ENCODE measurements at regions not wholly inside any gene's neighbourhood (a gene's known extent, or its start where the extent isn't known, plus 50 kb on each side); places are given as distances from the start of the nearest gene placed in this dataset.

DNA sequence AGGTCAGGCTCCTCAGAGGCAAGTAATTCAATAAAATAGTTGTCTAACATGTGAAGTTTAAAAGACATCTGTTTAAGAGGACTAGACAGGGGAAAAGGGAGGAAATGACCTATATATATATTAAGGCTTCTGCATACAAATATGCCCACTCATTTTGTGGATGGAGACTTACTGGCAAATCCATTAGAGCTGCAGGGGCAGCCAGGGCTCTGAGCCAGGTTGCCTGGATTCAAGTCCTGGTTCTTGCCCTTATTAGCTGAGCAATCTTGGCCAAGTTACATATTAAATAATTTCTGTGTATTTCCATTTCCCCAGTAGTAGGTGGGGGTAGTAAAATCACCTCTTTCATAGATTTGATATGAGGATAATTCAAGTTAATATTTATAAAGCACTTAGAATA is 287.0 kb upstream of the RIMS1 start:
- Histone ChIP-seq H3K27ac (no peak overlapping the region), H3K9me3 (ENCODE audit: low read depth, low read length) (no peaks in the 10 kb centered on the region), H3K36me3 (ENCODE audit: insufficient read depth, low read length) (no peaks in the 10 kb centered on the region), H3K9ac (ENCODE audit: insufficient read length) (no peak overlapping the region), H3K4me3 (no peak overlapping the region)
- TF ChIP-seq FOXP2 (optimal IDR thresholded peaks at IDR 0.05; ENCODE audit: control extremely low read depth, extremely low read length, insufficient read depth) (no peak), EZH2 (IDR thresholded peaks at IDR 0.05) (no peak)
- DNase-seq (ENCODE audit: low read depth, low spot score), result no peak

DNA sequence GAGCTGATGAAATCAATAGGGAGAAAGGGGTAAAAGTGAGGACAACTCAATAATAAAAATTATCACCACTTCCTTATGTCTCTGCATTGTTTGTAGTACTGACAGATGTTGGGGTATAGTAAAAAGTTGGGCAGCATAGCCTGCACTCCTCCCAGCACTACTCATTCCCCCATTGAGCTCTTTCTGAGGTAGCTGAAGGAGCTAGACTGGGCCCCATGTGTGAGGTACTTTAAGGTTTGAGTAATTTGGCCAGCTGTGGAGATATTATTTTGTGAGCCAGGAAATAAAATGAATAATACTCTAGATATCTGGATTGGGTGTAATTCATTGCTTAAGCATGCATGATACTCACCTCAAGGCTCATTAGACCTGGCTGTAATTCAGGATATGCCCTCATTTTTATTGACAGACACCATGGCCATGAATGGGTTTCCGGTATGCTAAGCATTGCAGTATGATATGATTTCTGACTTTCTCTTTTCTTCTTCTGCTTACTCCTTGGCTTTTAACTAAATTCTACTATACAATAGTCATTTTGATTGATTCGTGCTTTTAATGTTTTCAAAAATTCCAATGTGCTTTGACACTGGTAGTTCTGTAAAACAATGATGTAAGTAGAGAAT is 283.9 kb upstream of the RIMS1 start:
- TF ChIP-seq FOXP2 (optimal IDR thresholded peaks at IDR 0.05; ENCODE audit: control extremely low read depth, extremely low read length, insufficient read depth) (no peak), POLR2AphosphoS5 (IDR thresholded peaks at IDR 0.05; ENCODE audit: borderline replicate concordance, low read depth, low read length) (no peak), EZH2 (IDR thresholded peaks at IDR 0.05) (no peak)

DNA sequence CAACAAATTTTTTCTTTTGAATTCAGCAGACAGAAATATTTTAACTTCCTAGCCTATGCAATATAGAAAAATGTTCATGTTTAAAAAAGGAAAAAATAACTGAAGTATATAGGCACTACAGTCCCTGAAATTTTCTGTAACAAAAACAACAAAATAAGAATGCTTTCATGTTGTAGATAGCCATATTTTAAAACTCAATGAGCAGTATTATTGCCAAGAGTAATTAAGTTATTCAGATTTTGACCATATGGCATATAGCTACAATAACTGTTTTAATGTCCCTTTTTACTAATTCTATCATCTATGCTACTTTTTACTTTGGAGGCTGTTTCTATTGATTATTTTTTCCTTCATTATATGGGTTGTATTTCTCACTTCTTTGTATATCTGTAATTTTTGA is 283.3 kb upstream of the RIMS1 start:
- Histone ChIP-seq H3K36me3 (ENCODE audit: insufficient read depth, low read length) (no peaks in the 10 kb centered on the region), H3K9me3 (ENCODE audit: low read depth, low read length) (no peaks in the 10 kb centered on the region), H3K27ac (no peak overlapping the region), H3K4me3 (no peak overlapping the region), H3K9ac (ENCODE audit: insufficient read length) (no peak overlapping the region)
- DNase-seq (ENCODE audit: low read depth, low spot score), result no peak
- TF ChIP-seq POLR2AphosphoS5 (IDR thresholded peaks at IDR 0.05; ENCODE audit: borderline replicate concordance, low read depth, low read length) (no peak), EZH2 (IDR thresholded peaks at IDR 0.05) (no peak), FOXP2 (optimal IDR thresholded peaks at IDR 0.05; ENCODE audit: control extremely low read depth, extremely low read length, insufficient read depth) (no peak)

More for the DNA sequence above, 283.9 kb upstream of the RIMS1 start:
- Histone ChIP-seq H3K9me3 (ENCODE audit: low read depth, low read length) (no peaks in the 10 kb centered on the region), H3K4me3 (no peak overlapping the region), H3K9ac (ENCODE audit: insufficient read length) (no peak overlapping the region), H3K27ac (no peak overlapping the region), H3K36me3 (ENCODE audit: insufficient read depth, low read length) (no peaks in the 10 kb centered on the region)
- no peak for DNase-seq (ENCODE audit: low read depth, low spot score)

DNA sequence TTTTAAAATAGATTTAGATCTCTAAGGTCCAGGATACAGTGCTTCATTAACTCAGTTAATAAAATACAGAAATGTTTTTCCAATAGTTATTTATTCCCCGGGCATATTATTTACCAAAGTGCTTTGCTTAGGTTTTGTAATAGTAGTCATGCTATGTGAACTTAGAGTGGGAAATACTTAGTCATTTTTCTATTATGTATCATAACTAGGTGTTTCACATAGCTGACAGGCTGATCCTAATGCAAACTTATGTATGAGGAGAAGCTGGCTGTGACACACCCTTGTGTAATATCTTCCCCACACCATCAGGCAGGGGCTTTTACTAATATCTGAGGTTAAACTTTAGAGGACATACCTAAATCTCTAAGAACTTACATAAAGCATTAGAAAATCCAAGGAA is 277.7 kb upstream of the RIMS1 start:
- DNase-seq (ENCODE audit: low read depth, low spot score), result no peak
- no peak overlapping the region for H3K9ac ChIP-seq (ENCODE audit: insufficient read length)
- no peak overlapping the region for H3K27ac ChIP-seq
- TF ChIP-seq EZH2 (IDR thresholded peaks at IDR 0.05), result no peak
- no peak for TF ChIP-seq FOXP2 (optimal IDR thresholded peaks at IDR 0.05; ENCODE audit: control extremely low read depth, extremely low read length, insufficient read depth)
- no peak for TF ChIP-seq POLR2AphosphoS5 (IDR thresholded peaks at IDR 0.05; ENCODE audit: borderline replicate concordance, low read depth, low read length)
- H3K4me3 ChIP-seq, result no peak overlapping the region
- H3K36me3 ChIP-seq (ENCODE audit: insufficient read depth, low read length), result no peaks in the 10 kb centered on the region
- no peaks in the 10 kb centered on the region for H3K9me3 ChIP-seq (ENCODE audit: low read depth, low read length)

DNA sequence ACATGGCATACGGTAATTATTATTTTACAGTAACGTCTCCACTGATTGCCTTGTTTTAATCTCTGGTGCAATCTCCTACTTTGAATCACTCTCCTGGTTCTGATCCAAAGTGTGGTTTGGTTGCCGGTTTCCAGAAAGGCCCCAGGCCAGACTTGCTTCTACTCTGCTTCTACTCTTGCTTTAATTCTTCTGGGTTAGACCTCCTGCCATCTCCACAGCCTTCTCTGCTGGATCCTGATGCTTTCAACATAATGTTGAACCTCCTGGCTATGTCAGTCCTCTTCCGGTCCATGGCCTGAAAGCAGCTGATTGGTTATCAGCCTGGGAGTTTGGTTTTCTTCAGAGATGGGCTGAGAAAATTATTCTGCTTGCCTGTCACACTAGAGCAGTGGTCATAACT is 266.5 kb upstream of the RIMS1 start:
- no peaks in the 10 kb centered on the region for H3K9me3 ChIP-seq (ENCODE audit: low read depth, low read length)
- no peak overlapping the region for H3K4me3 ChIP-seq
- no peak overlapping the region for H3K27ac ChIP-seq
- TF ChIP-seq FOXP2 (optimal IDR thresholded peaks at IDR 0.05; ENCODE audit: control extremely low read depth, extremely low read length, insufficient read depth) (no peak), EZH2 (IDR thresholded peaks at IDR 0.05) (no peak), POLR2AphosphoS5 (IDR thresholded peaks at IDR 0.05; ENCODE audit: borderline replicate concordance, low read depth, low read length) (no peak)
- no peak overlapping the region for H3K9ac ChIP-seq (ENCODE audit: insufficient read length)
- no peaks in the 10 kb centered on the region for H3K36me3 ChIP-seq (ENCODE audit: insufficient read depth, low read length)
- DNase-seq (ENCODE audit: low read depth, low spot score), result no peak

DNA sequence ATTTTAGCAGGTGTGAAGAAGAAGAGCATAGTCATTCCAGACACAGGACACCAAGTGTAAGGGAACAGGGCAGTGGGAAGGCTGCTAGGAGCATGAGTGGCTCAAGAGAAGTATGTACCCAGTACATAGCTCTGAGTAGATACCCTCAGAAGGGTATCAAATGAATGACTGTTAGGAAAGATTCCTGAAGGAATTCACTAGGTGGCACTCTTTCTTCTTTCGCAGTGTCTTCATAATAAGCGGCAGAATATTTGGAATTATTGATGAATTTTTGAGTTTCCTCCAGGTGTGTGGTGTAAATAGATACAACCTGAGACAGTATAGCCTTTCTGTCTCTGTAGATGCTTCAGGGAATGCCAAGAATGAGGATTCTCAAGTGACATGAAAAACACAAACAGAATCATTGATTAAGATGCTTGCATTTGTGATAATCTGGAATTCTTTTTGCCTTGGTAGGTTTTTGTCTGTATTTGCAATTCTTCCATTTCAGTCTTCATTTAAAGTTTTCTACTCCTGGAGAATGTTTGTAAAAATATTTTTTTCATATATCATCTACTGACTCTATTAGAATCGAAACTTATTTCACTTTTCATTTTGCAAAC is 264.3 kb upstream of the RIMS1 start:
- TF ChIP-seq POLR2AphosphoS5 (IDR thresholded peaks at IDR 0.05; ENCODE audit: borderline replicate concordance, low read depth, low read length) (no peak), EZH2 (IDR thresholded peaks at IDR 0.05) (no peak), FOXP2 (optimal IDR thresholded peaks at IDR 0.05; ENCODE audit: control extremely low read depth, extremely low read length, insufficient read depth) (no peak)
- Histone ChIP-seq H3K27ac (no peak overlapping the region), H3K9ac (ENCODE audit: insufficient read length) (no peak overlapping the region), H3K4me3 (no peak overlapping the region), H3K9me3 (ENCODE audit: low read depth, low read length) (no peaks in the 10 kb centered on the region), H3K36me3 (ENCODE audit: insufficient read depth, low read length) (no peaks in the 10 kb centered on the region)
- no peak for DNase-seq (ENCODE audit: low read depth, low spot score)

DNA sequence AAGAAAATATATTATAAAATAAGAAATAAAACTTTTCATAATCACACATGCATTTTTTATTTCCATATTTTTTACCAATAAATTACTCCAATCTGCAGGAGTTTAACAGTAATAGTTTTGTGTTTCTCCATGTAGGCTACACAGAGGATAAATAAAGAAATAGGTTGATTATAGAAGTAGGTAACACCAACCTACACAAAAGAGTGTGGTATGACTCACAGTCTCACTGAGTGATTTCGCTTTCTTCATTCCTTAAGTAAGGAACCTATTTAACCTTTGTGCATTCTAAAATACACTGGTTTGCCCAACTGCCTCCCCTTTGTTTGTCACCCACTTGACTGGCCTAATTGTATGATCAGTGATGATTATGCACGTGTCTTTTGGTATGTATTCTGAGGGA is 244.2 kb upstream of the RIMS1 start:
- no peak overlapping the region for H3K27ac ChIP-seq
- DNase-seq (ENCODE audit: low read depth, low spot score), result no peak
- TF ChIP-seq EZH2 (IDR thresholded peaks at IDR 0.05), result no peak
- TF ChIP-seq POLR2AphosphoS5 (IDR thresholded peaks at IDR 0.05; ENCODE audit: borderline replicate concordance, low read depth, low read length), result no peak
- no peak for TF ChIP-seq FOXP2 (optimal IDR thresholded peaks at IDR 0.05; ENCODE audit: control extremely low read depth, extremely low read length, insufficient read depth)

DNA sequence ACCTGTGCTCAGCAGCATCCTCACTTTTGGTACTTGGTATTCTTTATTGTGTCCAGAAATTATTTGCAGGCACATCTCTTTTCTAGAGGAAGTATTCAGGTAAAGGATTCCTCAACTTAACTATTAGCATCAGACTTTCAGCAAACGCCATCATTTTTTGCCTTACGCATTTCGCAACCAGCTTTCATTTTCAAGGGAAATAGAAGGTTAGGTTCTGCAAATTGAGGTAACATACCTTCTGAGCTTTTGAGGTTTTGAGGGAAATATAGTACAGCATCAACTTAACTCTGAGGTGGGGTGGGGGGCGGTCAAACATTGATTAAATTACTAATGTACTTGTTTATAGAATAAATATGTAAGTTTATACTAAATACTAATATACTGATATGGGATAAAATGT is 243.6 kb upstream of the RIMS1 start:
- DNase-seq (ENCODE audit: low read depth, low spot score), result no peak
- no peak overlapping the region for H3K4me3 ChIP-seq
- H3K27ac ChIP-seq, result no peak overlapping the region
- no peak for TF ChIP-seq FOXP2 (optimal IDR thresholded peaks at IDR 0.05; ENCODE audit: control extremely low read depth, extremely low read length, insufficient read depth)
- TF ChIP-seq EZH2 (IDR thresholded peaks at IDR 0.05), result no peak
- no peak for TF ChIP-seq POLR2AphosphoS5 (IDR thresholded peaks at IDR 0.05; ENCODE audit: borderline replicate concordance, low read depth, low read length)
- H3K9me3 ChIP-seq (ENCODE audit: low read depth, low read length), result no peaks in the 10 kb centered on the region
- H3K9ac ChIP-seq (ENCODE audit: insufficient read length), result no peak overlapping the region
- H3K36me3 ChIP-seq (ENCODE audit: insufficient read depth, low read length), result no peaks in the 10 kb centered on the region

More for the DNA sequence above, 244.2 kb upstream of the RIMS1 start:
- Histone ChIP-seq H3K9me3 (ENCODE audit: low read depth, low read length) (no peaks in the 10 kb centered on the region), H3K9ac (ENCODE audit: insufficient read length) (no peak overlapping the region), H3K4me3 (no peak overlapping the region), H3K36me3 (ENCODE audit: insufficient read depth, low read length) (no peaks in the 10 kb centered on the region)

DNA sequence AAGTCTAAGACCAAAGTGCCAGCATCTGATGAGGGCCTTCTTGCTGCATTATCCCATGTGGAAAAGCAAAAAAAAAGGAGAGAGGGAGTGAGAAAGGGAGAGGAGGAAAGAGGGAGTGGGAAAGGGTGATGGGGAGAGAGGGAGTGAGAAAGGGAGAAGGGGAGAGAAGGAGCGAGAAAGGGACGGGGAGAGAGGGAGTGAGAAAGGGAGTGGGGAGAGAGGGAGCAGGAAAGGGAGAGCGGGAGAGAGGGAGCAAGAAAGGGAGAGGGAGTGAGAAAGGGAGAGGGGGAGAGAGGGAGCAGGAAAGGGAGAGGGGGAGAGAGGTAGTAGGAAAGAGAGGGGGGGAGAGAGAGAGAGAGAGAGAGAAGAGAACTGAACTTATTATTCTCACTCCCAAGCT is 241.1 kb upstream of the RIMS1 start:
- H3K9ac ChIP-seq (ENCODE audit: insufficient read length), result no peak overlapping the region
- DNase-seq (ENCODE audit: low read depth, low spot score), result no peak
- no peak overlapping the region for H3K27ac ChIP-seq
- TF ChIP-seq FOXP2 (optimal IDR thresholded peaks at IDR 0.05; ENCODE audit: control extremely low read depth, extremely low read length, insufficient read depth) (no peak), EZH2 (IDR thresholded peaks at IDR 0.05) (no peak), POLR2AphosphoS5 (IDR thresholded peaks at IDR 0.05; ENCODE audit: borderline replicate concordance, low read depth, low read length) (no peak)
- no peaks in the 10 kb centered on the region for H3K9me3 ChIP-seq (ENCODE audit: low read depth, low read length)
- no peaks in the 10 kb centered on the region for H3K36me3 ChIP-seq (ENCODE audit: insufficient read depth, low read length)
- no peak overlapping the region for H3K4me3 ChIP-seq
